ENCODE measurements at regions not wholly inside any gene's neighbourhood (a gene's known extent, or its start where the extent isn't known, plus 50 kb on each side); places are given as distances from the start of the nearest gene placed in this dataset.
A peak's percentile ranks its signal among the peaks of the same experiment; 100 is the strongest.

DNA sequence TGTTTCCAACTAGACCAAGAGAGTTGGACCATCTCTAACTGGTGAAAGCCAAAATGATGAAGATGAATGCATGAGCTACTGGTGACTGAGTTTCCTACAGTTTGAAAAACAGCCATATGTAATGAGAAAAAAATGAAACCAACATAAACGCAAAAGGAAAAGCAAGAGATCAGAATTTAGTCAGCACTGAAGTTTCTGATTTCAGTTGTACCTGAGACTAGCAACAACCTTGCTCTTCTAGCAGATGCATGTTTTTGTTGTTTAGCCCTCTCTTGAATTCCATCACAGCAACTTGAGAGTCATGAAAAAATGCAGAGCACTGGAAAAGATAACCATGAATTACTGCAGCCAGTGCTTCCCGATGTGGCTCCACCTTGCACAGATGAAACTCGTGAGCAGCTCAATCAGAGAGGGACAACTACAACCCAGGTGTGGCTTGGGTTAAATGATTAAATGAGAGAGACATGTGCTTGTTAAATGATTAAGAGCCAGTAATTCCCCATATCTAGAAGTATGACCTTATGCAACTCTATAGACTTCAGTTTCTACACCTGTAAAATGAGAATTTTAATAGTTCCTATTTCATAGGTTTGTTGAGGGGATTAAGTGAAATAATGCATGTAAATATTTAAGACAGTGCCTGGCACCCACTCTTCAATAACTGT, 104.8 kb downstream of the ELOVL4 start:
- Histone ChIP-seq H3K27me3 (ENCODE audit: insufficient read depth, poor library complexity, severe bottlenecking) (no peaks in the 10 kb centered on the region), H3K27ac (replicated peaks) (no peak overlapping the region), H3K4me3 (replicated peaks; ENCODE audit: insufficient read depth, low read length) (no peak overlapping the region)
- DNase-seq (ENCODE audit: low read depth in 1 of 2, low spot score in 1 of 2): no peak
- TF ChIP-seq, protein P1, sequence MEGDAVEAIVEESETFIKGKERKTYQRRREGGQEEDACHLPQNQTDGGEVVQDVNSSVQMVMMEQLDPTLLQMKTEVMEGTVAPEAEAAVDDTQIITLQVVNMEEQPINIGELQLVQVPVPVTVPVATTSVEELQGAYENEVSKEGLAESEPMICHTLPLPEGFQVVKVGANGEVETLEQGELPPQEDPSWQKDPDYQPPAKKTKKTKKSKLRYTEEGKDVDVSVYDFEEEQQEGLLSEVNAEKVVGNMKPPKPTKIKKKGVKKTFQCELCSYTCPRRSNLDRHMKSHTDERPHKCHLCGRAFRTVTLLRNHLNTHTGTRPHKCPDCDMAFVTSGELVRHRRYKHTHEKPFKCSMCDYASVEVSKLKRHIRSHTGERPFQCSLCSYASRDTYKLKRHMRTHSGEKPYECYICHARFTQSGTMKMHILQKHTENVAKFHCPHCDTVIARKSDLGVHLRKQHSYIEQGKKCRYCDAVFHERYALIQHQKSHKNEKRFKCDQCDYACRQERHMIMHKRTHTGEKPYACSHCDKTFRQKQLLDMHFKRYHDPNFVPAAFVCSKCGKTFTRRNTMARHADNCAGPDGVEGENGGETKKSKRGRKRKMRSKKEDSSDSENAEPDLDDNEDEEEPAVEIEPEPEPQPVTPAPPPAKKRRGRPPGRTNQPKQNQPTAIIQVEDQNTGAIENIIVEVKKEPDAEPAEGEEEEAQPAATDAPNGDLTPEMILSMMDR (IDR thresholded peaks at IDR 0.05; ENCODE audit: insufficient read depth, low read length): no peak

DNA sequence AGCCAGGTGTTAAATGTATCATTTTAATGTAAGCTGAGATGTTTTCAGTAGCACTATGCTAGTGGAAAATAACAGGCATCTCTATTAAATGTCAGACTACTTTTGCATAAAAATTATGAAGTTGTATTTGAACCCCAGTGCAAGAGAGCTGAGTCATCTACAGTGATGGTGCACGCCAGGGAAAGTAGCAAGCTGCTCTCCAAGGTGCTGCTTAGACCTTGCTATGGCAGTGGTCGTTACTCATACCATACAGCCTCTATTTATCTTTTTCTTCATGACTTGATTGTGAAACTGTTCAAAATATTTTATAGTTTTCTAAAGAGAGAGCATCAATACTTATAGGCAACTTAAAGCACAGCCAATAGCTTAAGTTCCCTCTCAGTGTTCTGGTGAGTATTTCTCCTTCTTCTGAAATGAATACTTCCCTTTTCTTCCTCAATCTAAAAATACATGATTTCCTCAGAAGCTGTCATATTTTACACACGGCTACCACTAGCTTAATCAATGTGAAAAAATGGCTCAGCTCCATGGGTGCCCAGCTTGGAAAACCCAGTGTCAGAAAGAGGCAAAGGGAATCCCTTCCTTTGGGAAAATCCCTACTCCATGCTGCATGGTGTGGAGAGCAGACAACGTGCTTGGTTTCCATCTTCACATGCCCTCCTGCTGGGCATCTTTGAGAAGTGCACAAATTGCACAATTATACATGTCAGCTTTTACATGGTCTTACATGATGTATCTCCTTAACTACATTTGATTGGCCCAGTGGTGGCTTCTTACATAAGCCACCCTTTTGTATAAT, 105.6 kb downstream of the ELOVL4 start:
- H3K27me3 ChIP-seq (ENCODE audit: insufficient read depth, poor library complexity, severe bottlenecking): no peaks in the 10 kb centered on the region
- H3K4me3 ChIP-seq (replicated peaks; ENCODE audit: insufficient read depth, low read length): no peak overlapping the region
- peak; percentile 2 to 22 for DNase-seq (ENCODE audit: low read depth in 1 of 2, low spot score in 1 of 2)
- no peak overlapping the region for H3K27ac ChIP-seq (replicated peaks)
- TF ChIP-seq, protein P2, sequence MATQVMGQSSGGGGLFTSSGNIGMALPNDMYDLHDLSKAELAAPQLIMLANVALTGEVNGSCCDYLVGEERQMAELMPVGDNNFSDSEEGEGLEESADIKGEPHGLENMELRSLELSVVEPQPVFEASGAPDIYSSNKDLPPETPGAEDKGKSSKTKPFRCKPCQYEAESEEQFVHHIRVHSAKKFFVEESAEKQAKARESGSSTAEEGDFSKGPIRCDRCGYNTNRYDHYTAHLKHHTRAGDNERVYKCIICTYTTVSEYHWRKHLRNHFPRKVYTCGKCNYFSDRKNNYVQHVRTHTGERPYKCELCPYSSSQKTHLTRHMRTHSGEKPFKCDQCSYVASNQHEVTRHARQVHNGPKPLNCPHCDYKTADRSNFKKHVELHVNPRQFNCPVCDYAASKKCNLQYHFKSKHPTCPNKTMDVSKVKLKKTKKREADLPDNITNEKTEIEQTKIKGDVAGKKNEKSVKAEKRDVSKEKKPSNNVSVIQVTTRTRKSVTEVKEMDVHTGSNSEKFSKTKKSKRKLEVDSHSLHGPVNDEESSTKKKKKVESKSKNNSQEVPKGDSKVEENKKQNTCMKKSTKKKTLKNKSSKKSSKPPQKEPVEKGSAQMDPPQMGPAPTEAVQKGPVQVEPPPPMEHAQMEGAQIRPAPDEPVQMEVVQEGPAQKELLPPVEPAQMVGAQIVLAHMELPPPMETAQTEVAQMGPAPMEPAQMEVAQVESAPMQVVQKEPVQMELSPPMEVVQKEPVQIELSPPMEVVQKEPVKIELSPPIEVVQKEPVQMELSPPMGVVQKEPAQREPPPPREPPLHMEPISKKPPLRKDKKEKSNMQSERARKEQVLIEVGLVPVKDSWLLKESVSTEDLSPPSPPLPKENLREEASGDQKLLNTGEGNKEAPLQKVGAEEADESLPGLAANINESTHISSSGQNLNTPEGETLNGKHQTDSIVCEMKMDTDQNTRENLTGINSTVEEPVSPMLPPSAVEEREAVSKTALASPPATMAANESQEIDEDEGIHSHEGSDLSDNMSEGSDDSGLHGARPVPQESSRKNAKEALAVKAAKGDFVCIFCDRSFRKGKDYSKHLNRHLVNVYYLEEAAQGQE (IDR thresholded peaks at IDR 0.05; ENCODE audit: insufficient replicate concordance, low read depth): peak; percentile 94
- TF ChIP-seq POLR2AphosphoS5 (IDR thresholded peaks at IDR 0.05; ENCODE audit: low read depth) (no peak), GABPA (IDR thresholded peaks at IDR 0.05; ENCODE audit: low read depth) (no peak), SPI1 (IDR thresholded peaks at IDR 0.05; ENCODE audit: borderline replicate concordance, low read depth) (no peak)
- TF ChIP-seq, protein P1 (IDR thresholded peaks at IDR 0.05; ENCODE audit: insufficient read depth, low read length): no peak

DNA sequence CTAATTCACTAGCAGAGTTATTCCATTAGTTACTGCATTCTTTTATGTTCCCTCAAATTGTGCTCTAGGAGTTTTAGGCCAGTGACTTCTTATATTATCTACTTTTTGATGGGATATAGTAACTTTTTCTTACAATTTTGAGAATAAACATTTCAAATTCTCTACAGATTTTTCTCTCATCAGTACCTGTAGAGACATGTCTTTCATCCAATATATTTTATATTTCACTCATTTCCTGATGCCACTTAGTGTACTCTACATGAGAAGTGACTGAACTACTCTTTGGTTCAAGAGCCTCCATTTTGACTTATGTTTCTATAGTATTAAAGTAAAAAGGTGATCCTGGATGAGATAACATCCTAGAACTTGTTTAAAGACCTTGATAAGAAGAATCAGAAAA, 108.5 kb downstream of the ELOVL4 start:
- no peak overlapping the region for H3K4me3 ChIP-seq (replicated peaks; ENCODE audit: insufficient read depth, low read length)
- no peak overlapping the region for H3K27ac ChIP-seq (replicated peaks)
- TF ChIP-seq POLR2AphosphoS5 (IDR thresholded peaks at IDR 0.05; ENCODE audit: low read depth) (no peak), GABPA (IDR thresholded peaks at IDR 0.05; ENCODE audit: low read depth) (no peak), SPI1 (IDR thresholded peaks at IDR 0.05; ENCODE audit: borderline replicate concordance, low read depth) (no peak)
- TF ChIP-seq, protein P2 (IDR thresholded peaks at IDR 0.05; ENCODE audit: insufficient replicate concordance, low read depth): no peak
- TF ChIP-seq, protein P1 (IDR thresholded peaks at IDR 0.05; ENCODE audit: insufficient read depth, low read length): no peak
- DNase-seq (ENCODE audit: low read depth in 1 of 2, low spot score in 1 of 2): no peak
- no peaks in the 10 kb centered on the region for H3K27me3 ChIP-seq (ENCODE audit: insufficient read depth, poor library complexity, severe bottlenecking)

Data from HL-60 (cell line).